Astrocyte (in vitro differentiated cells and primary cell): ENCODE measurements at regions not wholly inside any gene's neighbourhood (a gene's known extent, or its start where the extent isn't known, plus 50 kb on each side); places are given as distances from the start of the nearest gene placed in this dataset.

Experiments used
- CTCF ChIP-seq: IDR thresholded peaks from 2 replicates; pipeline ENCODE4 v1.5.1; 2011; ENCODE audit warnings: low read depth, mild to moderate bottlenecking, inconsistent platforms, low read length, moderate library complexity; ENCODE audit not compliant: insufficient read depth
- EZH2 ChIP-seq: IDR thresholded peaks from 2 replicates; pipeline ENCODE4 v1.6.1; 2012; ENCODE audit warnings: mild to moderate bottlenecking, low read length, inconsistent platforms; ENCODE audit not compliant: insufficient read depth

DNA sequence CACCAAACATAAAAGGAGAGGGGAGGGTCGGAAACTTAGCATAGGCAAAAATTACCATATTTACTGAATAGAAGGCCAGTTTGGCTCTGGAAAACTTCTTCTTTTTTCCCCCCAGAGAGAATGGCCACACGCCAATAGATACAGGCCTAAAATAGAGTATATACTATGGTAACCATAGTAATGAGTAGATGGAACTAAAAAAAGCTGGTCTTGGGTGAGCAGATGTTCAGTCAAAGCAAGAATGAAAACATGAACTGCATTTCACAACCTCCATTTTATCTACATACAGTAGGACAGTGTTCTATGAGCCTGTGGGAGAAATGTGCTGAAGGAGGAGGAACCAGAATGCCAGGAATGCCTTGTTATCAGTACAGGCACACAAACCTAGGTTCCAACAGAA, 141.7 kb upstream of the SEMA3A start:
- TF ChIP-seq CTCF (no peak), EZH2 (no peak)
